GM13977 (cell line): ENCODE measurements at regions not wholly inside any gene's neighbourhood (a gene's known extent, or its start where the extent isn't known, plus 50 kb on each side); places are given as distances from the start of the nearest gene placed in this dataset.

ENCODE experiments used
- DNase-seq: peaks from one replicate; pipeline ENCODE4 v3.0.0; 2012; ENCODE audit warnings: low spot score
- CTCF ChIP-seq: IDR thresholded peaks from 2 replicates; pipeline ENCODE4 v1.5.1; 2012; ENCODE audit warnings: mild to moderate bottlenecking, control low read depth; ENCODE audit not compliant: insufficient read depth; ENCODE audit errors: extremely low read depth, missing control alignments
- in situ Hi-C: fragments of 300-500 bp; cut with MboI; formaldehyde crosslinking; loops from one replicate; pipeline ENCODE4 v1.12.0; 2022; ENCODE audit warnings: low sequenced_read_pairs, low pct_unique_long_range_greater_than_20kb, mixed read lengths, inconsistent platforms; ENCODE audit not compliant: unreplicated experiment

- in situ Hi-C loops: no loop called here
- DNase-seq: no peak
- no peak for TF ChIP-seq CTCF
These were observed 346.2 kb upstream of the IRX1 start for GRCh38 chr5:3249401-3249800.

GRCh38 chr5:3237276-3237868 is 358.3 kb upstream of the IRX1 start:
- no peak for DNase-seq
- in situ Hi-C loops: no loop called here

GRCh38 chr5:3234566-3234965 is 361.1 kb upstream of the IRX1 start:
- TF ChIP-seq CTCF: no peak
- DNase-seq: no peak
- in situ Hi-C loops: no loop called here

More at GRCh38 chr5:3237276-3237868, 358.3 kb upstream of the IRX1 start:
- no peak for TF ChIP-seq CTCF

GRCh38 chr5:3230941-3231340 is 364.7 kb upstream of the IRX1 start:
- no peak for DNase-seq
- in situ Hi-C loops: no loop called here
- no peak for TF ChIP-seq CTCF

GRCh38 chr5:3230254-3230653 is 365.4 kb upstream of the IRX1 start:
- in situ Hi-C loops: no loop called here
- DNase-seq: no peak
- TF ChIP-seq CTCF: no peak

GRCh38 chr5:3226196-3226920 is 369.3 kb upstream of the IRX1 start:
- DNase-seq: no peak
- TF ChIP-seq CTCF: no peak
- in situ Hi-C loops: no loop called here
